Breast epithelium (tissue), 4 donors: ENCODE measurements at regions not wholly inside any gene's neighbourhood (a gene's known extent, or its start where the extent isn't known, plus 50 kb on each side); places are given as distances from the start of the nearest gene placed in this dataset.

Source experiments
- DNase-seq, 2 donors: peaks; one replicate each; pipeline ENCODE4 v3.0.0-alpha.2; 2019; ENCODE audit warnings: low spot score in 2 of 2
- H3K27ac ChIP-seq, 2 donors: fragments of 200-600 bp; sonication (generic) in 1 of 2; one replicate each; pipeline ENCODE4 v1.5.1; 2016 to 2019; ENCODE audit warnings: mild to moderate bottlenecking in 1 of 2
- H3K27me3 ChIP-seq, 2 donors: fragments of 200-600 bp; sonication (generic) in 1 of 2; one replicate each; pipeline versions ENCODE4 v1.5.1 to v1.6.0; 2017 to 2019; ENCODE audit warnings: control low read depth in 1 of 2, mild to moderate bottlenecking in 1 of 2
- H3K36me3 ChIP-seq: fragments of 200-600 bp; one replicate; pipeline ENCODE4 v1.5.1; 2019
- H3K4me1 ChIP-seq, 2 donors: fragments of 200-600 bp; sonication (generic); one replicate each; pipeline ENCODE4 v1.5.1; 2016 to 2019; ENCODE audit warnings: control low read depth in 1 of 2
- H3K4me3 ChIP-seq, 3 donors: fragments of 200-600 bp; sonication (generic); 1 replicate in 2 of 3; 2 replicates in 1 of 3; pipeline ENCODE4 v1.5.1; 2016 to 2019; ENCODE audit warnings: mild to moderate bottlenecking in 3 of 3, moderate library complexity in 2 of 3
- H3K9me3 ChIP-seq, 2 donors: fragments of 200-600 bp; sonication (generic) in 1 of 2; one replicate each; pipeline ENCODE4 v1.5.1; 2016 to 2019; ENCODE audit warnings: control low read depth in 1 of 2
- POLR2A ChIP-seq: fragments of 450-650 bp; IDR thresholded peaks from one replicate; pipeline ENCODE4 v1.6.1; 2016; ENCODE audit warnings: antibody characterized with exemption, mild to moderate bottlenecking, moderate library complexity
- POLR2AphosphoS5 ChIP-seq, 3 donors: sonication (generic); formaldehyde crosslinking; IDR thresholded peaks; one replicate each; pipeline ENCODE4 v1.6.1; 2017; ENCODE audit warnings: antibody characterized with exemption in 3 of 3
- intact Hi-C: fragments of 100-400 bp; cut with DNase I; formaldehyde crosslinking; loops from one replicate; pipeline ENCODE4 v1.15.1; 2023; ENCODE audit warnings: low total_unique reads
- TF ChIP-seq, protein P1 (sequence below), 3 donors: fragments of 450-650 bp; IDR thresholded peaks; one replicate each; pipeline ENCODE4 v1.5.1; 2016 to 2017; ENCODE audit warnings: antibody characterized with exemption in 3 of 3, mild to moderate bottlenecking in 3 of 3, moderate library complexity in 3 of 3

DNA sequence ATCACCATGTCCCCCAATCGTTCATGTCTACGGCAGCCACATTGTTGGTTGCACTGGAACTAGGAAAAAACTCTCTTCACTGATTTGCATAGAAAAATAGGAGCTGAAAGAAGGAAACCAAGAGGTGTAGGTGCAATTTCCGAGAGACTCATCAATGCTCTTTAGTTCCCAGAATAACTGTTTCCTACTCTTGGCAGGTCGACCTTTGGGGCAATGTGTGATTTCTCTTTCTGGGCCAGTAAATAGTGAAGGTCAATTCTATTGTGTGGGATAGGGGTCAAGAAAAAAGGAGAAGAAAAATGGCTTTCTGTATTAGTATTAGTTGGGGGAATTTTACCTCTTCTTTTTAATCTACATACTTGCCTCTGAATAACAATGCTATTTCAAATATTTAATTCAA lies 55.9 kb upstream of the PDE5A start:
- Histone ChIP-seq H3K9me3 (no peaks in the 10 kb centered on the region), H3K27ac (no peak overlapping the region), H3K27me3 (no peaks in the 10 kb centered on the region), H3K4me1 (no peaks in the 10 kb centered on the region), H3K4me3 (no peak overlapping the region), H3K36me3 (no peaks in the 10 kb centered on the region)
- TF ChIP-seq POLR2AphosphoS5 (IDR thresholded peaks at IDR 0.05) (no peak), POLR2A (no peak)
- TF ChIP-seq, protein P1, sequence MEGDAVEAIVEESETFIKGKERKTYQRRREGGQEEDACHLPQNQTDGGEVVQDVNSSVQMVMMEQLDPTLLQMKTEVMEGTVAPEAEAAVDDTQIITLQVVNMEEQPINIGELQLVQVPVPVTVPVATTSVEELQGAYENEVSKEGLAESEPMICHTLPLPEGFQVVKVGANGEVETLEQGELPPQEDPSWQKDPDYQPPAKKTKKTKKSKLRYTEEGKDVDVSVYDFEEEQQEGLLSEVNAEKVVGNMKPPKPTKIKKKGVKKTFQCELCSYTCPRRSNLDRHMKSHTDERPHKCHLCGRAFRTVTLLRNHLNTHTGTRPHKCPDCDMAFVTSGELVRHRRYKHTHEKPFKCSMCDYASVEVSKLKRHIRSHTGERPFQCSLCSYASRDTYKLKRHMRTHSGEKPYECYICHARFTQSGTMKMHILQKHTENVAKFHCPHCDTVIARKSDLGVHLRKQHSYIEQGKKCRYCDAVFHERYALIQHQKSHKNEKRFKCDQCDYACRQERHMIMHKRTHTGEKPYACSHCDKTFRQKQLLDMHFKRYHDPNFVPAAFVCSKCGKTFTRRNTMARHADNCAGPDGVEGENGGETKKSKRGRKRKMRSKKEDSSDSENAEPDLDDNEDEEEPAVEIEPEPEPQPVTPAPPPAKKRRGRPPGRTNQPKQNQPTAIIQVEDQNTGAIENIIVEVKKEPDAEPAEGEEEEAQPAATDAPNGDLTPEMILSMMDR (IDR thresholded peaks at IDR 0.05), result no peak
- DNase-seq, result no peak
- intact Hi-C loops, result no loop called here

DNA sequence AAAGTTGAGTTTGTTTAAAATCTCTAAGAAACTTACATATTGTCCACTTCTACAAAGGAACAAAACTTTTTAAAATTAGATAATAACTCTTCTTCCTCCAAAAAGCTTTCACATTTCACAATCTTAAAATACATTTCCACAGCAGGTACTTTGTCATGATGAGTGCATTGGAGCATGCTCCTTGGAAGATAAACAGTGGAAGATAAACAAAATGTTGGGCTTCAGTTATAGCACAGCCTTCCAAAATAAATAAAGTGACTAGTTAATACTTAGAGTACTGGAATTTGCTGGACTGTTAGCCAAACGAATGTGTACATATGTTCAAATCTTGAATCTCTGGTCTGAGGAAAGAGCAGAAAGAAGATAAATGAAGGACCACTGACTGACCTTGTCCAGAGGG lies 54.9 kb upstream of the PDE5A start:
- Histone ChIP-seq H3K27ac (no peak overlapping the region), H3K36me3 (no peaks in the 10 kb centered on the region), H3K27me3 (no peaks in the 10 kb centered on the region), H3K9me3 (no peaks in the 10 kb centered on the region), H3K4me3 (no peak overlapping the region), H3K4me1 (no peaks in the 10 kb centered on the region)
- intact Hi-C loops, result no loop called here
- TF ChIP-seq POLR2A (no peak), POLR2AphosphoS5 (IDR thresholded peaks at IDR 0.05) (no peak)
- TF ChIP-seq, protein P1 (IDR thresholded peaks at IDR 0.05), result no peak
- DNase-seq, result no peak

DNA sequence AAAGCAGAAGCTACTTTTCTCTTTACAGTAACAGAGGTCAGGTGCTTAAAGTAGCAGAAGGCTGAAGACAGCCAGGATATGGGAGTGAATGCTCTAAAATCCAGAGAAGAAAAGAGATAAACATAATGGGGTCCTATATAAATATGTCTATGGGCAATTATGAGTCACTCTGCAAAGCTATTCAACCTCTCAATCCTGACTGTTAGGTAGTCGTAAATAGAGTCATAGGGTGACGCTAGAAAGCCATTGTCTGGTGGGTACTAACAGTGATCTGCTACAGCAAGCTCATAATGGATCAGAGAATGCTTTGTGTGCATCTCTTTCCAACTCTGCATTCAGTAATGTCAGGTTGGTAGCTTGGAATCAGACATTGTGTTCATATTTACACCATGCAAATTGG lies 53.5 kb upstream of the PDE5A start:
- no peaks in the 10 kb centered on the region for H3K36me3 ChIP-seq
- no peak overlapping the region for H3K4me3 ChIP-seq
- intact Hi-C loops, result no loop called here
- no peak for DNase-seq
- H3K27me3 ChIP-seq, result no peaks in the 10 kb centered on the region
- H3K9me3 ChIP-seq, result no peaks in the 10 kb centered on the region
- no peak overlapping the region for H3K27ac ChIP-seq
- H3K4me1 ChIP-seq, result no peaks in the 10 kb centered on the region
- no peak for TF ChIP-seq POLR2A
- TF ChIP-seq, protein P1 (IDR thresholded peaks at IDR 0.05), result no peak
- no peak for TF ChIP-seq POLR2AphosphoS5 (IDR thresholded peaks at IDR 0.05)

DNA sequence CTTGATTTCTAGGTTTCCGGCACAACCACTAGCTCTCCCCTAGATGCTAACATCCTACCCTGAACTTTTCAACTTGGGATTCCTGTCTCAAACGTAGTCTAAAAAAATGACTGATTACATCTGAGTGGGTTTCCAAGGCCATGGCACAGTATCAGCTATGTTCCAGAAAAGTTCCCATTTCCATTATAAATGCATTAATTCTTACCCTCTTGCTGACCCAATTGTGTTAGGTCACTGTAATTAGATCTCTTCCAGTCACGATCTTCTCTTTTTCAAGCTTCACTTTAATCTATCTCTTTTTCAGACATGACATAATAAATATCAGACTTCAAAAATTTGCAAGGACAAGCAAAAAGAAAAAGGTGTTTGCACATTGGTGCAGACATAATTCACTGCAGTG lies 50.6 kb upstream of the PDE5A start:
- Histone ChIP-seq H3K9me3 (no peaks in the 10 kb centered on the region), H3K36me3 (no peaks in the 10 kb centered on the region), H3K4me1 (no peaks in the 10 kb centered on the region), H3K4me3 (no peak overlapping the region), H3K27me3 (no peaks in the 10 kb centered on the region), H3K27ac (no peak overlapping the region)
- no peak for TF ChIP-seq POLR2AphosphoS5 (IDR thresholded peaks at IDR 0.05)
- no peak for TF ChIP-seq POLR2A
- TF ChIP-seq, protein P1 (IDR thresholded peaks at IDR 0.05), result no peak
- DNase-seq, result no peak
- intact Hi-C loops, result no loop called here

DNA sequence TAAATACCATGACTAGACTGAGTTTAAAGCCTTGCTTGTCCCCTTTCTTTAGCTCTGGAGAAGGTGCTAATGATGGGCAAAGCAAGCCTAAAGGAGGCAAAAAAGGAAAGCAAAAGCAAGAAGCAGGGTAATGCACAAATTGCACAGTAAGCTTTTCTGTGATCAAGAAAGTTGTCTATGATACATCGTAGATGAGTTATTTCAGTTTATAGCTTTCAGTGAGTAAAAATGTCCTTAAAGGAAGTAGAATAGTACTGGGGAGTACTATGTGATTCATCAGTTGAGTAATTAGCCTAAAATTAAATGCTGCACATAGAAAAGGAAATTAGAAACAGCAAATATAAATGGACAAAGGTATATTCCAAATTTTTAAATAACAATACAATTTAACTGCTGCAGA lies 50.2 kb upstream of the PDE5A start:
- intact Hi-C loops, result no loop called here
- Histone ChIP-seq H3K9me3 (no peaks in the 10 kb centered on the region), H3K4me1 (no peaks in the 10 kb centered on the region), H3K4me3 (no peak overlapping the region), H3K27ac (no peak overlapping the region), H3K27me3 (no peaks in the 10 kb centered on the region), H3K36me3 (no peaks in the 10 kb centered on the region)
- no peak for TF ChIP-seq POLR2AphosphoS5 (IDR thresholded peaks at IDR 0.05)
- TF ChIP-seq, protein P1 (IDR thresholded peaks at IDR 0.05), result no peak
- TF ChIP-seq POLR2A, result no peak
- DNase-seq, result no peak
